Natural killer cell (primary cell): ENCODE measurements at regions not wholly inside any gene's neighbourhood (a gene's known extent, or its start where the extent isn't known, plus 50 kb on each side); places are given as distances from the start of the nearest gene placed in this dataset.

Experiments
- ATAC-seq, 3 donors: fragments of 150-1000 bp in 2 of 3; fragments of 200-7000 bp in 1 of 3; cut with Tn5 transposase; 1 replicate in 1 of 3; 2 replicates in 2 of 3; pipeline ENCODE4 v1.10.0; 2021; ENCODE audit warnings: mild to moderate bottlenecking in 2 of 3, moderate library complexity in 2 of 3
- DNase-seq, 2 donors: peaks; one replicate each; pipeline versions ENCODE4 v3.0.0 to v3.0.0-alpha.2; 2013 to 2021; ENCODE audit warnings: mixed read lengths in 1 of 2
- H3K27ac ChIP-seq: one replicate; pipeline ENCODE4 v1.5.1; 2013; ENCODE audit warnings: mild to moderate bottlenecking, low read length
- H3K27me3 ChIP-seq: one replicate; pipeline ENCODE4 v1.6.1; 2013; ENCODE audit warnings: low read length; ENCODE audit not compliant: control insufficient read depth, insufficient read depth
- H3K36me3 ChIP-seq: one replicate; pipeline ENCODE4 v1.6.1; 2013; ENCODE audit warnings: low read length; ENCODE audit not compliant: control insufficient read depth, insufficient read depth
- H3K4me1 ChIP-seq: one replicate; pipeline ENCODE4 v1.6.1; 2013; ENCODE audit warnings: low read length; ENCODE audit not compliant: control insufficient read depth, insufficient read depth
- H3K4me3 ChIP-seq: one replicate; pipeline ENCODE4 v1.5.1; 2013; ENCODE audit warnings: low read length
- H3K9me3 ChIP-seq: one replicate; pipeline ENCODE4 v1.6.1; 2013; ENCODE audit warnings: low read length; ENCODE audit not compliant: control insufficient read depth, insufficient read depth
- H3K27ac Mint-ChIP-seq, 2 donors: one replicate each; pipeline ENCODE4 v1.8.0; 2022; ENCODE audit warnings: mild to moderate bottlenecking in 2 of 2, mixed read lengths in 2 of 2, moderate library complexity in 1 of 2
- H3K27me3 Mint-ChIP-seq, 2 donors: one replicate each; pipeline ENCODE4 v1.8.0; 2022; ENCODE audit warnings: low read depth in 2 of 2, mixed read lengths in 2 of 2
- H3K36me3 Mint-ChIP-seq: one replicate; pipeline ENCODE4 v1.8.0; 2022; ENCODE audit warnings: mixed read lengths
- H3K4me1 Mint-ChIP-seq, 2 donors: one replicate each; pipeline ENCODE4 v1.8.0; 2022; ENCODE audit warnings: mixed read lengths in 2 of 2
- H3K4me3 Mint-ChIP-seq: one replicate; pipeline ENCODE4 v1.8.0; 2022; ENCODE audit warnings: mild to moderate bottlenecking, moderate library complexity, mixed read lengths
- H3K9me3 Mint-ChIP-seq, 2 donors: one replicate each; pipeline ENCODE4 v1.8.0; 2022; ENCODE audit warnings: mixed read lengths in 2 of 2
- CTCF ChIP-seq: fragments of 200-600 bp; IDR thresholded peaks from one replicate; pipeline ENCODE4 v1.8.0; 2022; ENCODE audit warnings: antibody characterized with exemption
- WGBS: methylation state at CpG from one replicate; pipeline ENCODE4 v1.1.7; 2013; ENCODE audit warnings: missing lambda C conversion rate; ENCODE audit not compliant: insufficient coverage; 5-methylcytosine and 5-hydroxymethylcytosine counted together
- intact Hi-C: fragments of 100-400 bp; cut with micrococcal nuclease; formaldehyde crosslinking; loops from one replicate; pipeline ENCODE4 v1.14.2; 2022

- DNase-seq: no peak
- Mint-ChIP-seq H3K27ac (no peak overlapping the region), H3K27me3 (no peaks in the 10 kb centered on the region), H3K36me3 (no peaks in the 10 kb centered on the region), H3K4me3 (no peak overlapping the region), H3K9me3 (no peaks in the 10 kb centered on the region), H3K4me1 (no peaks in the 10 kb centered on the region)
- WGBS: no CpG with 5 or more reads among the region's 2 CpGs
- intact Hi-C loops: no loop called here
- no peak for TF ChIP-seq CTCF
- Histone ChIP-seq H3K4me1 (no peaks in the 10 kb centered on the region), H3K9me3 (no peaks in the 10 kb centered on the region), H3K4me3 (no peak overlapping the region), H3K27me3 (no peaks in the 10 kb centered on the region), H3K27ac (no peak overlapping the region), H3K36me3 (no peaks in the 10 kb centered on the region)
- ATAC-seq: no peak
Observed at GRCh38 chr11:36890841-36891240, 292.8 kb upstream of the RAG2 start.

- Mint-ChIP-seq H3K4me1 (no peaks in the 10 kb centered on the region), H3K36me3 (no peaks in the 10 kb centered on the region), H3K4me3 (no peak overlapping the region), H3K9me3 (no peaks in the 10 kb centered on the region), H3K27ac (no peak overlapping the region), H3K27me3 (no peaks in the 10 kb centered on the region)
- Histone ChIP-seq H3K36me3 (no peaks in the 10 kb centered on the region), H3K4me3 (no peak overlapping the region), H3K27ac (no peak overlapping the region), H3K9me3 (no peaks in the 10 kb centered on the region), H3K27me3 (no peaks in the 10 kb centered on the region), H3K4me1 (no peaks in the 10 kb centered on the region)
- TF ChIP-seq CTCF: no peak
- no peak for ATAC-seq
- DNase-seq: no peak
- intact Hi-C loops: no loop called here
- WGBS: 82% methylated on average over 2 of the region's 2 CpGs
Observed at GRCh38 chr11:36890121-36890679, 292.2 kb upstream of the RAG2 start.

GRCh38 chr11:36885154-36885553 lies 287.1 kb upstream of the RAG2 start:
- no peaks in the 10 kb centered on the region for H3K4me1 ChIP-seq
- DNase-seq: no peak
- 96% methylated on average over 3 of the region's 3 CpGs for WGBS
- no peak for TF ChIP-seq CTCF
- no peaks in the 10 kb centered on the region for H3K4me1 Mint-ChIP-seq
- no peak overlapping the region for H3K27ac Mint-ChIP-seq
- H3K9me3 ChIP-seq: no peaks in the 10 kb centered on the region
- H3K36me3 ChIP-seq: no peaks in the 10 kb centered on the region
- H3K4me3 ChIP-seq: no peak overlapping the region
- H3K27ac ChIP-seq: no peak overlapping the region
- no peak overlapping the region for H3K4me3 Mint-ChIP-seq
- no peaks in the 10 kb centered on the region for H3K36me3 Mint-ChIP-seq
- intact Hi-C loops: no loop called here
- ATAC-seq: no peak
- H3K9me3 Mint-ChIP-seq: peaks cover 0 to 4% of the 10 kb centered on the region in 2 donors
- H3K27me3 Mint-ChIP-seq: no peaks in the 10 kb centered on the region
- no peaks in the 10 kb centered on the region for H3K27me3 ChIP-seq

- Histone ChIP-seq H3K27me3 (no peaks in the 10 kb centered on the region), H3K9me3 (no peaks in the 10 kb centered on the region), H3K36me3 (no peaks in the 10 kb centered on the region), H3K4me1 (no peaks in the 10 kb centered on the region), H3K4me3 (no peak overlapping the region), H3K27ac (no peak overlapping the region)
- Mint-ChIP-seq H3K4me3 (no peak overlapping the region), H3K4me1 (no peaks in the 10 kb centered on the region), H3K27me3 (no peaks in the 10 kb centered on the region), H3K27ac (no peak overlapping the region), H3K36me3 (no peaks in the 10 kb centered on the region), H3K9me3 (peaks cover 0 to 4% of the 10 kb centered on the region in 2 donors)
- no peak for TF ChIP-seq CTCF
- no CpG with 5 or more reads among the region's 1 CpG for WGBS
- ATAC-seq (no peak), DNase-seq (no peak)
- intact Hi-C loops: no loop called here
Observed at GRCh38 chr11:36878737-36879136, 280.7 kb upstream of the RAG2 start.
